Brain microvascular endothelial cell (primary cell): ENCODE measurements at regions not wholly inside any gene's neighbourhood (a gene's known extent, or its start where the extent isn't known, plus 50 kb on each side); places are given as distances from the start of the nearest gene placed in this dataset.

Experiments
- DNase-seq: peaks from one replicate; pipeline ENCODE4 v3.0.0-alpha.2; 2020
- H3K27ac ChIP-seq: fragments of 250-450 bp; sonication (Bioruptor Pico); 2 replicates; pipeline ENCODE4 v1.5.1; 2020; ENCODE audit warnings: mild to moderate bottlenecking, moderate library complexity
- H3K27me3 ChIP-seq: fragments of 250-450 bp; sonication (Bioruptor Pico); replicated peaks from 2 replicates; pipeline ENCODE4 v1.5.1; 2020; ENCODE audit warnings: mild to moderate bottlenecking
- H3K36me3 ChIP-seq: fragments of 250-450 bp; sonication (Bioruptor Pico); replicated peaks from 2 replicates; pipeline ENCODE4 v1.5.1; 2020; ENCODE audit warnings: mild to moderate bottlenecking
- H3K4me3 ChIP-seq: 2 replicates; pipeline ENCODE4 v1.5.1; 2011; ENCODE audit warnings: low read depth, mild to moderate bottlenecking, control low read depth, low read length, moderate library complexity
- CTCF ChIP-seq: IDR thresholded peaks from 2 replicates; pipeline ENCODE4 v1.5.1; 2011; ENCODE audit warnings: low read depth, mild to moderate bottlenecking, moderate library complexity, low read length, control low read depth, inconsistent platforms; ENCODE audit errors: missing control alignments
- in situ Hi-C: cut with HindIII; loops from 2 replicates; pipeline ENCODE4 v1.10.0; 2017; ENCODE audit warnings: low sequenced_read_pairs, low pct_ligation_motif_present

DNA sequence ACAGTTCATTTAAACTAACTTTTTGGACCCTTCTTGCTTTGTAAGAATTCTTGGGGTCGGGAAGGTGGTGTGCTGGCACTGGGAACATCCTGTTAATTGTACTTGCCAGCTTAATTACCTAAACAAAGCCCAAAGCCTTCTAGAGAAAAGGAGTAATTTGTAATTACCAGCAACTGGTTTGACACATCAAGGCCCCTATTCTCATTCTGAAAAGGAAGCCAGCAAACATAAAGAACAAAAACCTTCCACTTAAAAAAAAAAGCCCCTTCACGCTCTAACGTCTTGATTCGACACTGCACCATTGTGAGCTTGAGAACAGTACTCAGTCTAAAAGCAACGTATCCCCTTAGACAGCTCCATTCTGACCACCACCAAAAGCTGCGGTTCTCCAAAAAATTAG lies 74.7 kb upstream of the RPH3AL start:
- Histone ChIP-seq H3K36me3 (no peaks in the 10 kb centered on the region), H3K27ac (no peak overlapping the region), H3K4me3 (no peak overlapping the region), H3K27me3 (no peaks in the 10 kb centered on the region)
- TF ChIP-seq CTCF: no peak
- in situ Hi-C loops: no loop called here
- no peak for DNase-seq

- in situ Hi-C loops: no loop called here
- no peak overlapping the region for H3K4me3 ChIP-seq
- no peaks in the 10 kb centered on the region for H3K36me3 ChIP-seq
- no peaks in the 10 kb centered on the region for H3K27me3 ChIP-seq
- TF ChIP-seq CTCF: no peak
- DNase-seq: no peak
- H3K27ac ChIP-seq: no peak overlapping the region
Measured at GRCh38 chr17:422196-422930, 69.8 kb upstream of the RPH3AL start.

DNA sequence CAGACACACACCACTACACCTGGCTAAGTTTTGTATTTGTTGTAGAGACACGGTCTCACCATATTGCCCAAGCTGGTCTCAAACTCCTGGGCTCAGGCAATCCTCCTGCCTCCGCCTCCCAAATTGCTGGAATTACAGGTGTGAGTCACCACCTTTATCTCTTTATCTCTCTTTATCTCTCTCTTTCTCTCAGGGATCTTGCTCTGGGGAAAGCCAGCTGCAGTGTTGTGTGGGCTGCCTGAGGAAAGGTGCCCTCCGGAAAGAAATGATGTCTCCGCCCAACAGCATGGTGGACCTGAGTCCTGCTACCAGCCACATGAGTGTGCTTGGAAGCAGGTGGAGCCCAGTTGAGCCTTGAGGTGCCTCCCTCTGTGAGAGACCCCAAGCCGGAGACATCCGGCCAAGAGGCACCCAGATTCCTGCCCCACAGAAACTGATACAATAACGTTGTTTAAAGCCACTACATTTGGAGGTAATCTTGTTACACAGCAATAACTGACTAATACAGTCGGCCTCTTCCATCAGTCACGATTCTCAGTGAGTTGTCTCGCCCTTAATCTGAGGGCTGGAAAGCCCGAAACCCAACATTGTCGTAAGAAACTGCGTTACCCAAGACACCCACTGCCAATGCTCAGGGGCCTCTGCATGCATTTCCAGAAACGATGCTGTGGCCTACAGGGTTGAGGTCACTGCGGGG lies 68.0 kb upstream of the RPH3AL start:
- no peaks in the 10 kb centered on the region for H3K36me3 ChIP-seq
- no peak for DNase-seq
- in situ Hi-C loops: no loop called here
- TF ChIP-seq CTCF: no peak
- no peak overlapping the region for H3K4me3 ChIP-seq
- H3K27ac ChIP-seq: no peak overlapping the region
- H3K27me3 ChIP-seq: no peaks in the 10 kb centered on the region

- TF ChIP-seq CTCF: no peak
- Histone ChIP-seq H3K27ac (no peak overlapping the region), H3K4me3 (no peak overlapping the region), H3K36me3 (no peaks in the 10 kb centered on the region), H3K27me3 (no peaks in the 10 kb centered on the region)
- in situ Hi-C loops: no loop called here
- DNase-seq: no peak
Measured at GRCh38 chr17:419073-419735, 66.6 kb upstream of the RPH3AL start.

DNA sequence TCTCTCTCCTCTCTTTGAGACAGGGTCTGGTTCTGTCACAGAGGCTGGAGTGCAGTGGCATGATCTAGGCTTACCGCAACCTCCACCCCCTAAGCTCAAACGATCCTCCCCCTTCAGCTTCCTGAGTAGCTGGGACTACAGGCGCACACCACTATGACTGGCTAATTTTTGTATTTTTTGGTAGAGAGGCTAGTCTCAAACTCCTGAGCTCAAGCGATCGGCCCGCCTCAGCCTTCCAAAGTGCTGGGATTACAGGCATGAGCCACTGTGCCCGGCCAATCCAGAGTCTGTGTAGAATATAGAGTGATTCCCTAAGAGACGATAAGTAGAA lies 65.8 kb upstream of the RPH3AL start:
- H3K27me3 ChIP-seq: no peaks in the 10 kb centered on the region
- in situ Hi-C loops: no loop called here
- H3K4me3 ChIP-seq: no peak overlapping the region
- no peak overlapping the region for H3K27ac ChIP-seq
- no peak for TF ChIP-seq CTCF
- no peak for DNase-seq
- no peaks in the 10 kb centered on the region for H3K36me3 ChIP-seq
